Activated T-cell treated with anti-CD3 and anti-CD28 coated beads, Interleukin-2, amount 50 U/mL, for 72 hours (primary cell): ENCODE measurements at regions not wholly inside any gene's neighbourhood (a gene's known extent, or its start where the extent isn't known, plus 50 kb on each side); places are given as distances from the start of the nearest gene placed in this dataset.

Experiments
- ATAC-seq, 2 donors: fragments of 150-1000 bp; cut with Tn5 transposase; replicated peaks in 1 of 2; 2 replicates each; pipeline ENCODE4 v1.10.0; 2021; ENCODE audit warnings: moderate library complexity in 2 of 2, mild to moderate bottlenecking in 1 of 2
- DNase-seq, 2 donors: peaks; one replicate each; pipeline ENCODE4 v3.0.0; 2021 to 2022; ENCODE audit warnings: mixed read lengths in 1 of 2
- H3K27ac Mint-ChIP-seq: one replicate; pipeline ENCODE4 v1.8.0; 2022; ENCODE audit warnings: mild to moderate bottlenecking, moderate library complexity, mixed read lengths
- H3K27me3 Mint-ChIP-seq: one replicate; pipeline ENCODE4 v1.8.0; 2022; ENCODE audit warnings: low read depth, mixed read lengths
- H3K36me3 Mint-ChIP-seq, 2 donors: one replicate each; pipeline ENCODE4 v1.8.0; 2022; ENCODE audit warnings: mixed read lengths in 2 of 2, mild to moderate bottlenecking in 1 of 2; ENCODE audit not compliant: insufficient read depth in 2 of 2
- H3K4me1 Mint-ChIP-seq: one replicate; pipeline ENCODE4 v1.8.0; 2022; ENCODE audit warnings: low read depth, mixed read lengths
- H3K4me3 Mint-ChIP-seq, 2 donors: one replicate each; pipeline ENCODE4 v1.8.0; 2022; ENCODE audit warnings: mild to moderate bottlenecking in 2 of 2, mixed read lengths in 2 of 2, moderate library complexity in 2 of 2
- H3K9me3 Mint-ChIP-seq, 2 donors: one replicate each; pipeline ENCODE4 v1.8.0; 2022; ENCODE audit warnings: mixed read lengths in 2 of 2

- Mint-ChIP-seq H3K27ac (no peak overlapping the region), H3K9me3 (no peaks in the 10 kb centered on the region), H3K4me3 (no peak overlapping the region), H3K4me1 (no peaks in the 10 kb centered on the region), H3K27me3 (peaks cover 26% of the 10 kb centered on the region), H3K36me3 (no peaks in the 10 kb centered on the region)
- ATAC-seq (no peak), DNase-seq (no peak)
These were observed 255.6 kb downstream of the ZNF621 start for GRCh38 chr3:40780291-40780924.

GRCh38 chr3:40780925-40781406, 256.2 kb downstream of the ZNF621 start:
- Mint-ChIP-seq H3K4me1 (no peaks in the 10 kb centered on the region), H3K27ac (no peak overlapping the region), H3K36me3 (no peaks in the 10 kb centered on the region), H3K4me3 (no peak overlapping the region), H3K9me3 (peaks cover 0 to 3% of the 10 kb centered on the region in 2 donors), H3K27me3 (peaks cover 24% of the 10 kb centered on the region)
- no peak for ATAC-seq
- no peak for DNase-seq

- ATAC-seq, result no peak
- peaks cover 13% of the 10 kb centered on the region for H3K27me3 Mint-ChIP-seq
- no peak for DNase-seq
- H3K27ac Mint-ChIP-seq, result no peak overlapping the region
- H3K36me3 Mint-ChIP-seq, result peaks cover 0 to 2% of the 10 kb centered on the region in 2 donors
- H3K4me3 Mint-ChIP-seq, result no peak overlapping the region
- H3K9me3 Mint-ChIP-seq, result peaks cover 0 to 6% of the 10 kb centered on the region in 2 donors
- H3K4me1 Mint-ChIP-seq, result no peaks in the 10 kb centered on the region
These were observed 257.5 kb downstream of the ZNF621 start for GRCh38 chr3:40782111-40782721.

- DNase-seq (no peak), ATAC-seq (no peak)
- Mint-ChIP-seq H3K27ac (no peak overlapping the region), H3K36me3 (peaks cover 0 to 2% of the 10 kb centered on the region in 2 donors), H3K4me3 (no peak overlapping the region), H3K4me1 (no peaks in the 10 kb centered on the region), H3K9me3 (peaks cover 0 to 9% of the 10 kb centered on the region in 2 donors), H3K27me3 (peaks cover 28% of the 10 kb centered on the region)
These were observed 266.0 kb downstream of the ZNF621 start for GRCh38 chr3:40790746-40791145.

GRCh38 chr3:40793730-40794129, 269.0 kb downstream of the ZNF621 start:
- H3K27me3 Mint-ChIP-seq, result peaks cover 37% of the 10 kb centered on the region
- H3K4me3 Mint-ChIP-seq, result no peak overlapping the region
- no peak for DNase-seq
- no peak for ATAC-seq
- H3K4me1 Mint-ChIP-seq, result no peaks in the 10 kb centered on the region
- peaks cover 0 to 6% of the 10 kb centered on the region in 2 donors for H3K9me3 Mint-ChIP-seq
- H3K36me3 Mint-ChIP-seq, result no peaks in the 10 kb centered on the region
- H3K27ac Mint-ChIP-seq, result no peak overlapping the region

- ATAC-seq, result no peak
- H3K9me3 Mint-ChIP-seq, result peaks cover 3% of the 10 kb centered on the region in 2 donors
These were observed 275.6 kb downstream of the ZNF621 start for GRCh38 chr3:40800343-40800742.

GRCh38 chr3:40801284-40801741, 276.6 kb downstream of the ZNF621 start:
- no peak for DNase-seq
- no peak overlapping the region for H3K4me3 Mint-ChIP-seq
- H3K27me3 Mint-ChIP-seq, result peaks cover 10% of the 10 kb centered on the region
- no peak overlapping the region for H3K27ac Mint-ChIP-seq
- no peaks in the 10 kb centered on the region for H3K4me1 Mint-ChIP-seq
- no peaks in the 10 kb centered on the region for H3K36me3 Mint-ChIP-seq
- ATAC-seq, result no peak
- peaks cover 3% of the 10 kb centered on the region in 2 donors for H3K9me3 Mint-ChIP-seq

More at GRCh38 chr3:40800343-40800742, 275.6 kb downstream of the ZNF621 start:
- Mint-ChIP-seq H3K4me1 (no peaks in the 10 kb centered on the region), H3K36me3 (no peaks in the 10 kb centered on the region), H3K27me3 (peaks cover 10% of the 10 kb centered on the region), H3K4me3 (no peak overlapping the region), H3K27ac (no peak overlapping the region)
- DNase-seq, result no peak

GRCh38 chr3:40803311-40803710, 278.6 kb downstream of the ZNF621 start:
- no peak for ATAC-seq
- Mint-ChIP-seq H3K4me1 (no peaks in the 10 kb centered on the region), H3K4me3 (no peak overlapping the region), H3K27ac (no peak overlapping the region), H3K9me3 (peaks cover 3% of the 10 kb centered on the region in 2 donors), H3K36me3 (no peaks in the 10 kb centered on the region), H3K27me3 (peaks cover 2% of the 10 kb centered on the region)
- no peak for DNase-seq

GRCh38 chr3:40805456-40805855, 280.7 kb downstream of the ZNF621 start:
- Mint-ChIP-seq H3K36me3 (peaks cover 0 to 4% of the 10 kb centered on the region in 2 donors), H3K27me3 (no peaks in the 10 kb centered on the region), H3K4me1 (no peaks in the 10 kb centered on the region), H3K9me3 (peaks cover 3% of the 10 kb centered on the region in 2 donors), H3K4me3 (no peak overlapping the region), H3K27ac (no peak overlapping the region)
- no peak for ATAC-seq
- DNase-seq, result no peak

GRCh38 chr3:40810813-40811212, 286.1 kb downstream of the ZNF621 start:
- Mint-ChIP-seq H3K4me1 (no peaks in the 10 kb centered on the region), H3K9me3 (peaks cover 8 to 10% of the 10 kb centered on the region in 2 donors), H3K27ac (no peak overlapping the region), H3K4me3 (no peak overlapping the region), H3K36me3 (peaks cover 6 to 14% of the 10 kb centered on the region in 2 donors), H3K27me3 (no peaks in the 10 kb centered on the region)
- ATAC-seq, result no peak
- no peak for DNase-seq

- peaks cover 3 to 4% of the 10 kb centered on the region in 2 donors for H3K9me3 Mint-ChIP-seq
These were observed 292.3 kb downstream of the ZNF621 start for GRCh38 chr3:40817017-40817416.

GRCh38 chr3:40821315-40821714, 296.6 kb downstream of the ZNF621 start:
- no peak overlapping the region for H3K27ac Mint-ChIP-seq

More at GRCh38 chr3:40817017-40817416, 292.3 kb downstream of the ZNF621 start:
- H3K4me3 Mint-ChIP-seq, result no peak overlapping the region
- H3K36me3 Mint-ChIP-seq, result peaks cover 2 to 5% of the 10 kb centered on the region in 2 donors
- H3K4me1 Mint-ChIP-seq, result no peaks in the 10 kb centered on the region
- H3K27ac Mint-ChIP-seq, result no peak overlapping the region
- peaks cover 12% of the 10 kb centered on the region for H3K27me3 Mint-ChIP-seq
- no peak for DNase-seq
- no peak for ATAC-seq

GRCh38 chr3:40827226-40827625, 302.5 kb downstream of the ZNF621 start:
- Mint-ChIP-seq H3K4me3 (no peak overlapping the region), H3K36me3 (no peaks in the 10 kb centered on the region), H3K4me1 (no peaks in the 10 kb centered on the region), H3K9me3 (peaks cover 5 to 7% of the 10 kb centered on the region in 2 donors), H3K27ac (no peak overlapping the region), H3K27me3 (peaks cover 35% of the 10 kb centered on the region)
- no peak for DNase-seq
- no peak for ATAC-seq

More at GRCh38 chr3:40821315-40821714, 296.6 kb downstream of the ZNF621 start:
- H3K27me3 Mint-ChIP-seq, result peaks cover 30% of the 10 kb centered on the region
- no peak overlapping the region for H3K4me3 Mint-ChIP-seq
- no peak for ATAC-seq
- H3K4me1 Mint-ChIP-seq, result no peaks in the 10 kb centered on the region
- H3K36me3 Mint-ChIP-seq, result no peaks in the 10 kb centered on the region
- DNase-seq, result no peak
- peaks cover 5 to 6% of the 10 kb centered on the region in 2 donors for H3K9me3 Mint-ChIP-seq
